GM12864 (cell line): ENCODE measurements at regions not wholly inside any gene's neighbourhood (a gene's known extent, or its start where the extent isn't known, plus 50 kb on each side); places are given as distances from the start of the nearest gene placed in this dataset.

Experiments
- DNase-seq: peaks from one replicate; pipeline ENCODE4 v3.0.0-alpha.2; 2011; ENCODE audit warnings: low read depth
- H3K4me3 ChIP-seq: 2 replicates; pipeline ENCODE4 v1.5.1; 2011; ENCODE audit warnings: mild to moderate bottlenecking, low read depth, low read length, control low read depth
- CTCF ChIP-seq: IDR thresholded peaks from 2 replicates; pipeline ENCODE4 v1.5.1; 2011; ENCODE audit warnings: low read depth, mild to moderate bottlenecking, moderate library complexity, low read length, control low read depth, inconsistent platforms; ENCODE audit errors: missing control alignments

GRCh38 chr2:203799908-203800307, 67.7 kb upstream of the CTLA4 start:
- TF ChIP-seq CTCF: no peak
- peak; percentile 68 for DNase-seq
- H3K4me3 ChIP-seq: peak overlapping the region; percentile 2; the same call in 1 of the 2 replicates

- H3K4me3 ChIP-seq: no peak overlapping the region
- no peak for DNase-seq
- TF ChIP-seq CTCF: no peak
Measured at GRCh38 chr2:203800783-203801182, 66.8 kb upstream of the CTLA4 start.

GRCh38 chr2:203802342-203803052, 65.1 kb upstream of the CTLA4 start:
- no peak for DNase-seq
- TF ChIP-seq CTCF: no peak
- H3K4me3 ChIP-seq: no peak overlapping the region

- TF ChIP-seq CTCF: no peak
- no peak overlapping the region for H3K4me3 ChIP-seq
- DNase-seq: no peak
Measured at GRCh38 chr2:203803053-203803429, 64.5 kb upstream of the CTLA4 start.

GRCh38 chr2:203804070-203804469, 63.5 kb upstream of the CTLA4 start:
- TF ChIP-seq CTCF: no peak
- H3K4me3 ChIP-seq: no peak overlapping the region
- DNase-seq: no peak

GRCh38 chr2:203804764-203805485, 62.6 kb upstream of the CTLA4 start:
- DNase-seq: no peak
- no peak overlapping the region for H3K4me3 ChIP-seq
- TF ChIP-seq CTCF: no peak

- TF ChIP-seq CTCF: no peak
- no peak overlapping the region for H3K4me3 ChIP-seq
- no peak for DNase-seq
Measured at GRCh38 chr2:203805486-203805838, 62.1 kb upstream of the CTLA4 start.
